Calu3 (cell line): ENCODE measurements at regions not wholly inside any gene's neighbourhood (a gene's known extent, or its start where the extent isn't known, plus 50 kb on each side); places are given as distances from the start of the nearest gene placed in this dataset.

Experiments used
- BruUV-seq: library from RNA; stranded (reverse); fragments of 400-500 nt; replicated peaks from 2 replicates; lab custom pipeline; 2021; lab: Mats Ljungman, UMichigan
- CTCF ChIA-PET: fragments of 300-600 bp; sonication (Branson Sonifier 250); formaldehyde crosslinking; loops from one replicate; lab custom pipeline; 2022; ENCODE audit warnings: antibody characterized with exemption; lab: Charles Lee
- DNase-seq: peaks from one replicate; pipeline ENCODE4 v3.0.0; 2022
- H3K27ac Mint-ChIP-seq: one replicate; pipeline ENCODE4 v1.8.0; 2022; ENCODE audit warnings: mixed read lengths; ENCODE audit not compliant: unreplicated experiment
- H3K27me3 Mint-ChIP-seq: one replicate; pipeline ENCODE4 v1.8.0; 2022; ENCODE audit warnings: mixed read lengths; ENCODE audit not compliant: unreplicated experiment
- H3K36me3 Mint-ChIP-seq: one replicate; pipeline ENCODE4 v1.8.0; 2022; ENCODE audit warnings: mild to moderate bottlenecking, moderate library complexity, mixed read lengths; ENCODE audit not compliant: insufficient read depth, unreplicated experiment
- H3K4me1 Mint-ChIP-seq: one replicate; pipeline ENCODE4 v1.8.0; 2022; ENCODE audit warnings: mild to moderate bottlenecking, low read depth, mixed read lengths; ENCODE audit not compliant: unreplicated experiment
- H3K4me3 Mint-ChIP-seq: one replicate; pipeline ENCODE4 v1.8.0; 2022; ENCODE audit warnings: mild to moderate bottlenecking, low read depth, moderate library complexity, mixed read lengths; ENCODE audit not compliant: unreplicated experiment
- H3K9me3 Mint-ChIP-seq: one replicate; pipeline ENCODE4 v1.8.0; 2022; ENCODE audit warnings: low read depth, mixed read lengths; ENCODE audit not compliant: unreplicated experiment
- intact Hi-C: fragments of 100-400 bp; cut with micrococcal nuclease; formaldehyde crosslinking; loops from one replicate; pipeline ENCODE4 v1.10.0; 2022; ENCODE audit not compliant: unreplicated experiment
- TF ChIP-seq, protein P1 (sequence below): fragments of 200-600 bp; IDR thresholded peaks from one replicate; pipeline ENCODE4 v1.8.0; 2022; ENCODE audit warnings: antibody characterized with exemption; ENCODE audit not compliant: unreplicated experiment

GRCh38 chr18:4851301-4851976 lies 345.6 kb downstream of the AKAIN1 start:
- H3K27ac Mint-ChIP-seq, result no peak overlapping the region
- no peaks in the 10 kb centered on the region for H3K27me3 Mint-ChIP-seq
- CTCF ChIA-PET, result no interaction called here
- H3K4me3 Mint-ChIP-seq, result no peak overlapping the region
- H3K36me3 Mint-ChIP-seq, result no peaks in the 10 kb centered on the region
- DNase-seq, result no peak
- no TSS peak for BruUV-seq
- no peaks in the 10 kb centered on the region for H3K4me1 Mint-ChIP-seq
- intact Hi-C loops, result no loop called here
- TF ChIP-seq, protein P1, sequence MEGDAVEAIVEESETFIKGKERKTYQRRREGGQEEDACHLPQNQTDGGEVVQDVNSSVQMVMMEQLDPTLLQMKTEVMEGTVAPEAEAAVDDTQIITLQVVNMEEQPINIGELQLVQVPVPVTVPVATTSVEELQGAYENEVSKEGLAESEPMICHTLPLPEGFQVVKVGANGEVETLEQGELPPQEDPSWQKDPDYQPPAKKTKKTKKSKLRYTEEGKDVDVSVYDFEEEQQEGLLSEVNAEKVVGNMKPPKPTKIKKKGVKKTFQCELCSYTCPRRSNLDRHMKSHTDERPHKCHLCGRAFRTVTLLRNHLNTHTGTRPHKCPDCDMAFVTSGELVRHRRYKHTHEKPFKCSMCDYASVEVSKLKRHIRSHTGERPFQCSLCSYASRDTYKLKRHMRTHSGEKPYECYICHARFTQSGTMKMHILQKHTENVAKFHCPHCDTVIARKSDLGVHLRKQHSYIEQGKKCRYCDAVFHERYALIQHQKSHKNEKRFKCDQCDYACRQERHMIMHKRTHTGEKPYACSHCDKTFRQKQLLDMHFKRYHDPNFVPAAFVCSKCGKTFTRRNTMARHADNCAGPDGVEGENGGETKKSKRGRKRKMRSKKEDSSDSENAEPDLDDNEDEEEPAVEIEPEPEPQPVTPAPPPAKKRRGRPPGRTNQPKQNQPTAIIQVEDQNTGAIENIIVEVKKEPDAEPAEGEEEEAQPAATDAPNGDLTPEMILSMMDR, result no peak
- peaks cover 13% of the 10 kb centered on the region for H3K9me3 Mint-ChIP-seq

DNA sequence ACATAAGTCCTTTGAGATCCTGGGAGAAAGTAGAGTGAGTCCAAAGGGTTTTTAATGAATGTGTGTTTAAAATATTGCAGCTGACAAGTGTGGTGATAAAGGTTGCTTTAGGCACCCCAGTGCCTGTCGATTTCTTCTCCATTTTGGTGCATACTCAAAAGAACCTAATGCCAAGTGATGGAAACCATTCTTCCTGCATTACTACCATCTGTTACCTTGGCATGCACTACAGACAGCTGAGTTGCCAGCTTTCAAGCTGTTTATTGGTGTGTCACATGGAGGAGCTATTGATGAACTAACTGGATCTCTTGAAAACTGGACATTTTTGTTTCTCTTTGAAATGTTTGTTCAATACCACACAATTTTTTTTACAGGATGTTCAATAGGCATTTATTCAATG lies 350.0 kb downstream of the AKAIN1 start:
- no peaks in the 10 kb centered on the region for H3K36me3 Mint-ChIP-seq
- no peaks in the 10 kb centered on the region for H3K4me1 Mint-ChIP-seq
- no peak for DNase-seq
- H3K4me3 Mint-ChIP-seq, result no peak overlapping the region
- CTCF ChIA-PET, result no interaction called here
- TF ChIP-seq, protein P1, result no peak
- H3K27me3 Mint-ChIP-seq, result no peaks in the 10 kb centered on the region
- intact Hi-C loops, result no loop called here
- BruUV-seq, result no TSS peak
- peaks cover 15% of the 10 kb centered on the region for H3K9me3 Mint-ChIP-seq
- no peak overlapping the region for H3K27ac Mint-ChIP-seq

DNA sequence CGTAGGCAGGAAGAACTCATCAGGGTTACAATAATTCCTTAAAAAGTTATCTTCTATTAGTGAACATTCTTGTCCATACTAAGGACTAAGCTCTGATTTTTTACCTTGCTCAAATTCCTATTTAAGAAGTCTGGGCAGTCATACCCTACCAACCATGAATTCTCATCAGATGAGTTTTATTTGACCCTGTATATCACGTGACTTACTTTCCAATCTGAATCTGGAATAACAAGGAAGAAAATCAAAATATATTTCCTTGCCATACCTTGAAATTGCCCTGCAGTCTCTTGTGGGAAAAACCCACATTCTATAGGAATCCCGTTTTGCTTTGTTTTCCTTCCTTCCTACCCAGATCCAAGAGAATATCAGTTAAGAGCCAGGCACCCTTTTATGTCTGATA lies 352.7 kb downstream of the AKAIN1 start:
- H3K4me3 Mint-ChIP-seq, result no peak overlapping the region

DNA sequence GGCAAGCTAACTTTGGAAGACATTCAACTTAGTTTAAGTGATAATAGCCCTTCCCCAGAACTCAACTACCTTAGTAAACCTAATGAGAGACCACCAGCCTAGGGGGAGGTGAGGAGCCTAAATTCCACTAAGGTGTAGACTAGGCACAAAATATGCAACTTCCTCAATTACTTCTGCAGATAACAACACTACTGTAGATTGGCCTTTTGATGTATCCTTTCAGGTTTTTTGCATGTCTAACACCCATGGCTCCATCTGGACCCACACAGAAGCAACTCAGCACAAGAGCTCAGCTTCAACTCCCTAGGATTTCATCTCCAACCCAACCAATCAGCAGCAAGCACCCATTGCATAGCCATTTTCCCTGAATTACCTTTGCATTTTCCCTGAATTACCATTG lies 353.3 kb downstream of the AKAIN1 start:
- TF ChIP-seq, protein P1, result no peak
- peaks cover 7% of the 10 kb centered on the region for H3K9me3 Mint-ChIP-seq
- intact Hi-C loops, result no loop called here
- H3K27ac Mint-ChIP-seq, result no peak overlapping the region
- DNase-seq, result no peak
- H3K4me1 Mint-ChIP-seq, result no peaks in the 10 kb centered on the region
- H3K4me3 Mint-ChIP-seq, result no peak overlapping the region
- BruUV-seq, result no TSS peak
- CTCF ChIA-PET, result no interaction called here
- no peaks in the 10 kb centered on the region for H3K36me3 Mint-ChIP-seq
- H3K27me3 Mint-ChIP-seq, result no peaks in the 10 kb centered on the region

More for the DNA sequence above, 352.7 kb downstream of the AKAIN1 start:
- Mint-ChIP-seq H3K27me3 (no peaks in the 10 kb centered on the region), H3K9me3 (peaks cover 9% of the 10 kb centered on the region), H3K27ac (no peak overlapping the region), H3K4me1 (no peaks in the 10 kb centered on the region), H3K36me3 (no peaks in the 10 kb centered on the region)
- DNase-seq, result no peak
- TF ChIP-seq, protein P1, result no peak
- no TSS peak for BruUV-seq
- intact Hi-C loops, result no loop called here
- CTCF ChIA-PET, result no interaction called here
